B cell (primary cell): ENCODE measurements at regions not wholly inside any gene's neighbourhood (a gene's known extent, or its start where the extent isn't known, plus 50 kb on each side); places are given as distances from the start of the nearest gene placed in this dataset.
"Not testable (repeated sequence)": the region's sequence is repeated elsewhere in the genome, so short reads cannot be mapped to it uniquely, and the experiment has no call there.

Source experiments
- EZH2 ChIP-seq: IDR thresholded peaks from 2 replicates; pipeline ENCODE4 v1.6.1; 2012; ENCODE audit warnings: borderline replicate concordance, low read depth, mild to moderate bottlenecking, moderate library complexity, low read length; ENCODE audit not compliant: insufficient read depth, poor library complexity, severe bottlenecking
- TF ChIP-seq, protein P1 (sequence below): fragments of 200-600 bp; IDR thresholded peaks from one replicate; pipeline ENCODE4 v1.8.0; 2022; ENCODE audit warnings: antibody characterized with exemption, mild to moderate bottlenecking

DNA sequence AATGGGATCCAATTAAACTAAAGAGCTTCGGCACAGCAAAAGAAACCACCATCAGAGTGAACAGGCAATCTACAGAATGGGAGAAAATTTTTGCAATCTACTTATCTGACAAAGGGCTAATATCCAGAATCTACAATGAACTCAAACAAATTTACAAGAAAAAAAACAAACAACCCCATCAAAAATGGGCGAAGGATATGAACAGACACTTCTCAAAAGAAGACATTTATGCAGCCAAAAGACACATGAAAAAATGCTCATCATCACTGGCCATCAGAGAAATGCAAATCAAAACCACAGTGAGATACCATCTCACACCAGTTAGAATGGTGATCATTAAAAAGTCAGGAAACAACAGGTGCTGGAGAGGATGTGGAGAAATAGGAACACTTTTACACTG, 158.8 kb upstream of the VIPR2 start:
- TF ChIP-seq, protein P1, sequence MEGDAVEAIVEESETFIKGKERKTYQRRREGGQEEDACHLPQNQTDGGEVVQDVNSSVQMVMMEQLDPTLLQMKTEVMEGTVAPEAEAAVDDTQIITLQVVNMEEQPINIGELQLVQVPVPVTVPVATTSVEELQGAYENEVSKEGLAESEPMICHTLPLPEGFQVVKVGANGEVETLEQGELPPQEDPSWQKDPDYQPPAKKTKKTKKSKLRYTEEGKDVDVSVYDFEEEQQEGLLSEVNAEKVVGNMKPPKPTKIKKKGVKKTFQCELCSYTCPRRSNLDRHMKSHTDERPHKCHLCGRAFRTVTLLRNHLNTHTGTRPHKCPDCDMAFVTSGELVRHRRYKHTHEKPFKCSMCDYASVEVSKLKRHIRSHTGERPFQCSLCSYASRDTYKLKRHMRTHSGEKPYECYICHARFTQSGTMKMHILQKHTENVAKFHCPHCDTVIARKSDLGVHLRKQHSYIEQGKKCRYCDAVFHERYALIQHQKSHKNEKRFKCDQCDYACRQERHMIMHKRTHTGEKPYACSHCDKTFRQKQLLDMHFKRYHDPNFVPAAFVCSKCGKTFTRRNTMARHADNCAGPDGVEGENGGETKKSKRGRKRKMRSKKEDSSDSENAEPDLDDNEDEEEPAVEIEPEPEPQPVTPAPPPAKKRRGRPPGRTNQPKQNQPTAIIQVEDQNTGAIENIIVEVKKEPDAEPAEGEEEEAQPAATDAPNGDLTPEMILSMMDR = not testable (repeated sequence)
- TF ChIP-seq EZH2 = not testable (repeated sequence)
